Gastrocnemius medialis (tissue), 4 donors: ENCODE measurements at regions not wholly inside any gene's neighbourhood (a gene's known extent, or its start where the extent isn't known, plus 50 kb on each side); places are given as distances from the start of the nearest gene placed in this dataset.

Experiments
- POLR2A ChIP-seq, 2 donors: fragments of 450-650 bp; IDR thresholded peaks; one replicate each; pipeline ENCODE4 v1.6.1; 2017; ENCODE audit warnings: antibody characterized with exemption in 2 of 2, mild to moderate bottlenecking in 2 of 2, moderate library complexity in 2 of 2
- TF ChIP-seq, protein P1 (sequence below), 5 experiments: fragments of 450-650 bp in 3 of 5; fragments of 200-600 bp in 2 of 5; sonication (generic) in 2 of 5; IDR thresholded peaks in 4 of 5; conservative IDR thresholded peaks in 1 of 5; 1 replicate in 4 of 5; 2 replicates in 1 of 5; pipeline ENCODE4 v1.5.1; 2016 to 2019; ENCODE audit warnings: antibody characterized with exemption in 5 of 5, mild to moderate bottlenecking in 3 of 5, moderate library complexity in 3 of 5

GRCh38 chr5:40273936-40274335 is 405.8 kb upstream of the PTGER4 start:
- TF ChIP-seq, protein P1, sequence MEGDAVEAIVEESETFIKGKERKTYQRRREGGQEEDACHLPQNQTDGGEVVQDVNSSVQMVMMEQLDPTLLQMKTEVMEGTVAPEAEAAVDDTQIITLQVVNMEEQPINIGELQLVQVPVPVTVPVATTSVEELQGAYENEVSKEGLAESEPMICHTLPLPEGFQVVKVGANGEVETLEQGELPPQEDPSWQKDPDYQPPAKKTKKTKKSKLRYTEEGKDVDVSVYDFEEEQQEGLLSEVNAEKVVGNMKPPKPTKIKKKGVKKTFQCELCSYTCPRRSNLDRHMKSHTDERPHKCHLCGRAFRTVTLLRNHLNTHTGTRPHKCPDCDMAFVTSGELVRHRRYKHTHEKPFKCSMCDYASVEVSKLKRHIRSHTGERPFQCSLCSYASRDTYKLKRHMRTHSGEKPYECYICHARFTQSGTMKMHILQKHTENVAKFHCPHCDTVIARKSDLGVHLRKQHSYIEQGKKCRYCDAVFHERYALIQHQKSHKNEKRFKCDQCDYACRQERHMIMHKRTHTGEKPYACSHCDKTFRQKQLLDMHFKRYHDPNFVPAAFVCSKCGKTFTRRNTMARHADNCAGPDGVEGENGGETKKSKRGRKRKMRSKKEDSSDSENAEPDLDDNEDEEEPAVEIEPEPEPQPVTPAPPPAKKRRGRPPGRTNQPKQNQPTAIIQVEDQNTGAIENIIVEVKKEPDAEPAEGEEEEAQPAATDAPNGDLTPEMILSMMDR (IDR thresholded peaks at IDR 0.05 in 4 of 5, conservative IDR thresholded peaks at IDR 0.05 in 1 of 5): no peak
- no peak for TF ChIP-seq POLR2A (IDR thresholded peaks at IDR 0.05)
